H9 (cell line): ENCODE measurements at regions not wholly inside any gene's neighbourhood (a gene's known extent, or its start where the extent isn't known, plus 50 kb on each side); places are given as distances from the start of the nearest gene placed in this dataset.

ENCODE experiments used
- DNase-seq: peaks from one replicate; pipeline ENCODE4 v3.0.0-alpha.2; 2017
- H2AFZ ChIP-seq: one replicate; pipeline ENCODE4 v1.6.1; 2013; ENCODE audit warnings: mild to moderate bottlenecking, low read length, control low read depth, moderate library complexity
- H2AK5ac ChIP-seq: 2 replicates; pipeline ENCODE4 v1.6.1; 2013; ENCODE audit warnings: low read length, control low read depth, mixed read lengths; ENCODE audit not compliant: insufficient read length
- H2BK120ac ChIP-seq: one replicate; pipeline ENCODE4 v1.6.1; 2013; ENCODE audit warnings: low read depth, mild to moderate bottlenecking, low read length, control low read depth, inconsistent platforms; ENCODE audit not compliant: poor library complexity, severe bottlenecking
- H2BK12ac ChIP-seq: 2 replicates; pipeline ENCODE4 v1.6.1; 2013; ENCODE audit warnings: low read length, control low read depth, mixed read lengths, low read depth; ENCODE audit not compliant: insufficient read length
- H2BK15ac ChIP-seq: 2 replicates; pipeline ENCODE4 v1.6.1; 2013; ENCODE audit warnings: low read depth, low read length, control low read depth
- H2BK20ac ChIP-seq: one replicate; pipeline ENCODE4 v1.6.1; 2013; ENCODE audit warnings: low read depth, mild to moderate bottlenecking, low read length, control low read depth, inconsistent platforms; ENCODE audit not compliant: poor library complexity, severe bottlenecking
- H2BK5ac ChIP-seq: 2 replicates; pipeline ENCODE4 v1.6.1; 2013; ENCODE audit warnings: low read length, control low read depth, mixed read lengths; ENCODE audit not compliant: insufficient read length
- H3K14ac ChIP-seq: 2 replicates; pipeline ENCODE4 v1.6.1; 2013; ENCODE audit warnings: low read length, control low read depth; ENCODE audit not compliant: insufficient read depth
- H3K18ac ChIP-seq: 2 replicates; pipeline ENCODE4 v1.6.1; 2013; ENCODE audit warnings: low read depth, mild to moderate bottlenecking, mixed read lengths, low read length, control low read depth; ENCODE audit not compliant: insufficient read length
- H3K23ac ChIP-seq: 2 replicates; pipeline ENCODE4 v1.6.1; 2013; ENCODE audit warnings: low read length, control low read depth, mixed read lengths, low read depth; ENCODE audit not compliant: insufficient read length
- H3K23me2 ChIP-seq: 2 replicates; pipeline ENCODE4 v1.6.1; 2013; ENCODE audit warnings: low read depth, mild to moderate bottlenecking, mixed read lengths, low read length, control low read depth; ENCODE audit not compliant: insufficient read length, poor library complexity, severe bottlenecking
- H3K27ac ChIP-seq: 2 replicates; pipeline ENCODE4 v1.5.1; 2013; ENCODE audit warnings: low read length, control low read depth, mixed read lengths, low read depth; ENCODE audit not compliant: insufficient read length
- H3K27me3 ChIP-seq: 2 replicates; pipeline ENCODE4 v1.6.1; 2013; ENCODE audit warnings: low read length, control low read depth, inconsistent platforms; ENCODE audit not compliant: insufficient read depth
- H3K4ac ChIP-seq: 2 replicates; pipeline ENCODE4 v1.6.1; 2013; ENCODE audit warnings: low read depth, mild to moderate bottlenecking, control low read depth, inconsistent platforms, low read length, moderate library complexity
- H3K4me1 ChIP-seq: 2 replicates; pipeline ENCODE4 v1.6.1; 2013; ENCODE audit warnings: low read length, control low read depth, inconsistent platforms; ENCODE audit not compliant: insufficient read depth
- H3K4me2 ChIP-seq: 2 replicates; pipeline ENCODE4 v1.6.1; 2013; ENCODE audit warnings: low read length, control low read depth, mixed read lengths; ENCODE audit not compliant: insufficient read length, insufficient read depth
- H3K56ac ChIP-seq: 2 replicates; pipeline ENCODE4 v1.6.1; 2013; ENCODE audit warnings: low read depth, mild to moderate bottlenecking, mixed read lengths, low read length, control low read depth; ENCODE audit not compliant: insufficient read length
- H3K79me1 ChIP-seq: 2 replicates; pipeline ENCODE4 v1.6.1; 2013; ENCODE audit warnings: low read depth, mild to moderate bottlenecking, moderate library complexity, low read length, control low read depth, inconsistent platforms; ENCODE audit not compliant: insufficient read depth, poor library complexity, severe bottlenecking
- H3K79me2 ChIP-seq: 2 replicates; pipeline ENCODE4 v1.6.1; 2013; ENCODE audit warnings: low read length, control low read depth, inconsistent platforms; ENCODE audit not compliant: insufficient read depth
- H3K9ac ChIP-seq: 2 replicates; pipeline ENCODE4 v1.6.1; 2013; ENCODE audit warnings: low read length, control low read depth, mixed read lengths; ENCODE audit not compliant: insufficient read length; ENCODE audit errors: extremely low read depth
- H3K9me3 ChIP-seq: one replicate; pipeline ENCODE4 v1.6.1; 2013; ENCODE audit warnings: low read depth, low read length, inconsistent platforms; ENCODE audit not compliant: control insufficient read depth
- H3T11ph ChIP-seq: one replicate; pipeline ENCODE4 v1.6.1; 2013; ENCODE audit warnings: mild to moderate bottlenecking, low read length, control low read depth, inconsistent platforms
- H4K20me1 ChIP-seq: one replicate; pipeline ENCODE4 v1.6.1; 2013; ENCODE audit not compliant: control insufficient read depth, insufficient read length, insufficient read depth
- H4K5ac ChIP-seq: 2 replicates; pipeline ENCODE4 v1.6.1; 2013; ENCODE audit warnings: low read depth, mild to moderate bottlenecking, mixed read lengths, low read length, control low read depth; ENCODE audit not compliant: insufficient read length
- H4K8ac ChIP-seq: replicated peaks from 2 replicates; pipeline ENCODE4 v1.6.1; 2013; ENCODE audit warnings: low read length, control low read depth, mixed read lengths, low read depth; ENCODE audit not compliant: insufficient read length
- H4K91ac ChIP-seq: 2 replicates; pipeline ENCODE4 v1.6.1; 2013; ENCODE audit warnings: low read depth, mild to moderate bottlenecking, moderate library complexity, mixed read lengths, low read length, control low read depth; ENCODE audit not compliant: insufficient read length
- H3K27ac Mint-ChIP-seq, 3 experiments: 2 replicates in 2 of 3; 3 replicates in 1 of 3; pipeline ENCODE4 v1.8.0; 2020 to 2021; ENCODE audit warnings: mixed read lengths in 3 of 3, mild to moderate bottlenecking in 1 of 3, moderate library complexity in 1 of 3
- H3K27me3 Mint-ChIP-seq: 2 replicates; pipeline ENCODE4 v1.8.0; 2021; ENCODE audit warnings: low read depth, mild to moderate bottlenecking, moderate library complexity, mixed read lengths
- H3K36me3 Mint-ChIP-seq, 3 experiments: 2 replicates in 2 of 3; 3 replicates in 1 of 3; pipeline ENCODE4 v1.8.0; 2020 to 2021; ENCODE audit warnings: low read depth in 3 of 3, mixed read lengths in 3 of 3; ENCODE audit not compliant: insufficient read depth in 1 of 3
- H3K4me1 Mint-ChIP-seq, 2 experiments: 2 replicates each; pipeline ENCODE4 v1.8.0; 2020; ENCODE audit warnings: mixed read lengths in 2 of 2
- H3K4me3 Mint-ChIP-seq, 2 experiments: 2 replicates in 1 of 2; 3 replicates in 1 of 2; pipeline ENCODE4 v1.8.0; 2020 to 2021; ENCODE audit warnings: mild to moderate bottlenecking in 2 of 2, mixed read lengths in 2 of 2, moderate library complexity in 1 of 2
- H3K9me3 Mint-ChIP-seq, 2 experiments: 2 replicates in 1 of 2; 3 replicates in 1 of 2; pipeline ENCODE4 v1.8.0; 2020; ENCODE audit warnings: mild to moderate bottlenecking in 2 of 2, mixed read lengths in 2 of 2, moderate library complexity in 1 of 2
- CTCF ChIP-seq: fragments of 200-600 bp; sonication (generic); conservative IDR thresholded peaks from 3 replicates; pipeline ENCODE4 v1.8.0; 2021; ENCODE audit warnings: antibody characterized with exemption, mild to moderate bottlenecking
- WGBS: extraction: QIAGEN DNeasy Blood & Tissue Kit; methylation state at CpG from one replicate; pipeline ENCODE4 v1.1.7; 2013; ENCODE audit warnings: missing lambda C conversion rate, low lambda C conversion rate, mixed read lengths; ENCODE audit not compliant: insufficient read length; ENCODE audit errors: extremely low coverage; 5-methylcytosine and 5-hydroxymethylcytosine counted together

GRCh38 chr22:47997612-47998011 is 1235.2 kb downstream of the TBC1D22A start:
- H3K56ac ChIP-seq: no peak overlapping the region
- H3K9me3 Mint-ChIP-seq: peaks cover 0 to 64% of the 10 kb centered on the region in 2 experiments; a peak in 2 of 5 replicates
- DNase-seq: no peak
- H3K79me2 ChIP-seq: no peaks in the 10 kb centered on the region
- H3K9ac ChIP-seq: no peak overlapping the region
- no peak overlapping the region for H2BK20ac ChIP-seq
- no peak overlapping the region for H2BK12ac ChIP-seq
- H3K9me3 ChIP-seq: no peaks in the 10 kb centered on the region
- H3K4ac ChIP-seq: no peak overlapping the region
- H3K27me3 Mint-ChIP-seq: peaks cover 4% of the 10 kb centered on the region
- H3K27me3 ChIP-seq: no peaks in the 10 kb centered on the region
- no peak overlapping the region for H2BK120ac ChIP-seq
- no peak overlapping the region for H3K4me3 Mint-ChIP-seq
- no peak overlapping the region for H3K4me2 ChIP-seq
- no peaks in the 10 kb centered on the region for H3K23me2 ChIP-seq
- H3K14ac ChIP-seq: no peak overlapping the region
- H4K20me1 ChIP-seq: no peaks in the 10 kb centered on the region
- H2AFZ ChIP-seq: no peak overlapping the region
- H4K5ac ChIP-seq: no peak overlapping the region
- peak overlapping the region in 1 of 3 experiments; percentile 15; a peak in 1 of 7 replicates for H3K27ac Mint-ChIP-seq
- H2BK5ac ChIP-seq: no peak overlapping the region
- H3K23ac ChIP-seq: no peak overlapping the region
- peaks cover 3 to 7% of the 10 kb centered on the region in 2 experiments; a peak in 3 of 4 replicates for H3K4me1 Mint-ChIP-seq
- H3K36me3 Mint-ChIP-seq: no peaks in the 10 kb centered on the region; a peak in 2 of 7 replicates
- no peak for TF ChIP-seq CTCF
- WGBS: no CpG with 5 or more reads among the region's 8 CpGs
- H4K91ac ChIP-seq: no peak overlapping the region
- H3K79me1 ChIP-seq: no peaks in the 10 kb centered on the region
- H2AK5ac ChIP-seq: no peak overlapping the region
- H3K27ac ChIP-seq: no peak overlapping the region
- no peak overlapping the region for H2BK15ac ChIP-seq
- H3K18ac ChIP-seq: no peak overlapping the region
- no peak overlapping the region for H3T11ph ChIP-seq
- no peaks in the 10 kb centered on the region; the same call in 1 of the 2 replicates for H3K4me1 ChIP-seq
- H4K8ac ChIP-seq: no peak overlapping the region
